GM23338 (cell line): ENCODE measurements at regions not wholly inside any gene's neighbourhood (a gene's known extent, or its start where the extent isn't known, plus 50 kb on each side); places are given as distances from the start of the nearest gene placed in this dataset.

ENCODE experiments used
- CREB1 ChIP-seq: fragments of 250-450 bp; sonication (Bioruptor Pico); IDR thresholded peaks from 2 replicates; pipeline ENCODE4 v1.5.0; 2020; ENCODE audit warnings: low read depth, mild to moderate bottlenecking, moderate library complexity
- CTCF ChIP-seq, 2 experiments: fragments of 200-600 bp in 1 of 2; sonication (generic) in 1 of 2; conservative IDR thresholded peaks; 2 replicates each; pipeline versions ENCODE4 v1.5.1 to v1.6.1; 2016 to 2017; ENCODE audit warnings: antibody characterized with exemption in 2 of 2, low read depth in 2 of 2, mild to moderate bottlenecking in 2 of 2, moderate library complexity in 1 of 2
- EZH2 ChIP-seq: fragments of 200-600 bp; sonication (generic); IDR thresholded peaks from one replicate; pipeline ENCODE4 v1.8.0; 2017; ENCODE audit warnings: antibody characterized with exemption, mild to moderate bottlenecking, low read depth; ENCODE audit not compliant: unreplicated experiment
- EZH2phosphoT487 ChIP-seq: fragments of 200-600 bp; sonication (generic); IDR thresholded peaks from one replicate; pipeline ENCODE4 v1.8.1; 2018; ENCODE audit warnings: antibody characterized with exemption; ENCODE audit not compliant: unreplicated experiment
- POLR2AphosphoS5 ChIP-seq: IDR thresholded peaks from 2 replicates; pipeline ENCODE4 v1.6.1; 2016; ENCODE audit warnings: antibody characterized with exemption, low read depth
- REST ChIP-seq: IDR thresholded peaks from one replicate; pipeline ENCODE4 v1.6.1; 2018; ENCODE audit warnings: antibody characterized with exemption; ENCODE audit not compliant: unreplicated experiment

GRCh38 chr9:129513282-129513681 is 107.6 kb downstream of the C9orf50 start:
- TF ChIP-seq CTCF (conservative IDR thresholded peaks at IDR 0.05; ENCODE audit: low read depth in 2 of 2) = no peak
- TF ChIP-seq POLR2AphosphoS5 = no peak
- no peak for TF ChIP-seq CREB1
- TF ChIP-seq EZH2 = no peak
- TF ChIP-seq EZH2phosphoT487 = no peak
- no peak for TF ChIP-seq REST
